HL-60 (cell line): ENCODE measurements at regions not wholly inside any gene's neighbourhood (a gene's known extent, or its start where the extent isn't known, plus 50 kb on each side); places are given as distances from the start of the nearest gene placed in this dataset.

Source experiments
- DNase-seq, 2 experiments: peaks; one replicate each; pipeline ENCODE4 v3.0.0-alpha.2; 2010 to 2020; ENCODE audit warnings: low read depth in 1 of 2, low spot score in 1 of 2
- H3K27ac ChIP-seq: fragments of 250-450 bp; sonication (Bioruptor Pico); replicated peaks from 2 replicates; pipeline ENCODE4 v1.5.1; 2020; ENCODE audit warnings: mild to moderate bottlenecking, moderate library complexity
- H3K27me3 ChIP-seq: fragments of 250-450 bp; sonication (Bioruptor Pico); 2 replicates; pipeline ENCODE4 v1.5.1; 2021; ENCODE audit warnings: mild to moderate bottlenecking, moderate library complexity; ENCODE audit not compliant: insufficient read depth, poor library complexity, severe bottlenecking
- H3K4me3 ChIP-seq: replicated peaks from 2 replicates; pipeline ENCODE4 v1.5.1; 2011; ENCODE audit warnings: mild to moderate bottlenecking, control low read depth, low read length; ENCODE audit not compliant: insufficient read depth
- CTCF ChIP-seq: IDR thresholded peaks from one replicate; pipeline ENCODE4 v1.5.1; 2011; ENCODE audit warnings: low read length, control low read depth, inconsistent platforms; ENCODE audit not compliant: insufficient read depth
- GABPA ChIP-seq: IDR thresholded peaks from 2 replicates; pipeline ENCODE4 v1.6.1; 2012; ENCODE audit warnings: low read depth
- POLR2AphosphoS5 ChIP-seq: IDR thresholded peaks from 2 replicates; pipeline ENCODE4 v1.6.1; 2012; ENCODE audit warnings: low read depth
- REST ChIP-seq: IDR thresholded peaks from 2 replicates; pipeline ENCODE4 v1.6.1; 2012; ENCODE audit warnings: low read depth; ENCODE audit not compliant: insufficient replicate concordance
- SPI1 ChIP-seq: IDR thresholded peaks from 2 replicates; pipeline ENCODE4 v1.6.1; 2012; ENCODE audit warnings: low read depth, mild to moderate bottlenecking, borderline replicate concordance

- Histone ChIP-seq H3K27me3 (no peaks in the 10 kb centered on the region), H3K4me3 (no peak overlapping the region), H3K27ac (no peak overlapping the region)
- DNase-seq = no peak
- no peak for TF ChIP-seq SPI1
- no peak for TF ChIP-seq CTCF
- TF ChIP-seq REST = no peak
- TF ChIP-seq GABPA = no peak
- no peak for TF ChIP-seq POLR2AphosphoS5
Observed at GRCh38 chr17:12287953-12288352, 267.3 kb downstream of the MAP2K4 start.

DNA sequence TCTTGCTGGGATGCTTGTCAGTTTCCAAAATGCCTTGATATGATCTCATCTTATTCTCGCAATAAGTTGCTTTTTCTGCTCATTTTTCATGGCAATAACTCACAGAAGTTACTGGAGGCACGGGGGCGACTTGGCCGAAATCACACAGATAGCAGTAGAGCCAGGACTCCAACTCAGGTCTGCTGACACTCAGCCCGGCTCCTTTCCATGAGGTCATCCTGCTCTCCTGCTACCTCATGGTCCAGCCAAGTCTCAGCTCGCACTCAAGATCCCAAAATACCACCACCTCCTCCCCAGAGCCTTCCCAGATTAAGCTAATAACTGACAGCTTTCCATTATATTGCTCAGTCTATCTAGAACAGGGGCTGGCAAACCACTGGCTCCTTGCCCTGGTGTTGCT is 269.5 kb downstream of the MAP2K4 start:
- Histone ChIP-seq H3K27ac (no peak overlapping the region), H3K4me3 (no peak overlapping the region), H3K27me3 (no peaks in the 10 kb centered on the region)
- no peak for DNase-seq
- TF ChIP-seq CTCF = no peak
- no peak for TF ChIP-seq GABPA
- TF ChIP-seq SPI1 = no peak

DNA sequence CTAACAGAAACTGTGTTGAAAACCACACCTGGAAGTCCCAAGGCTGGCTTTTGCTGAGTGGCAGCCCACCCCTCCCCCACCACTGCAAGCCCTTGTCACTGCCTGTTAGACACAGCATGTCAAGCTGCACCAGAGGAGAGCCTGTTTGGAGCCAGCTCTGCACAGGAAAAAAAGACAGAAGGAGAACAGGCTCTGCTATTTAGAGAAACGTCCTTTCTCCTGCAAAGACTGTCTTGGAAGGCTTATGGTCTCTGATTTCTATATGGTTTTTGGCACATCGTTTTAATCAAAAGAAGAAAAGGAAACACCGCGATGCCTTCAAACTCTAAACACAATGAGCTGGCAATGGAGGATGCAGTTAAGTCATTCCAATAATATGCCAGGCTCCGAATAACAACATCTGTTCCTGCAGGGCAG is 275.5 kb downstream of the MAP2K4 start:
- H3K27ac ChIP-seq = no peak overlapping the region
- no peak for TF ChIP-seq REST
- no peak for TF ChIP-seq CTCF
- no peak for TF ChIP-seq POLR2AphosphoS5
- no peak for TF ChIP-seq SPI1
- no peak for TF ChIP-seq GABPA
- DNase-seq = no peak
- no peak overlapping the region for H3K4me3 ChIP-seq
- H3K27me3 ChIP-seq = no peaks in the 10 kb centered on the region

- DNase-seq = no peak
- no peak overlapping the region for H3K27ac ChIP-seq
- TF ChIP-seq GABPA = no peak
- TF ChIP-seq REST = no peak
- no peak for TF ChIP-seq POLR2AphosphoS5
- TF ChIP-seq CTCF = no peak
- TF ChIP-seq SPI1 = no peak
- H3K4me3 ChIP-seq = no peak overlapping the region
- H3K27me3 ChIP-seq = no peaks in the 10 kb centered on the region
Observed at GRCh38 chr17:12301551-12301950, 280.9 kb downstream of the MAP2K4 start.
